ENCODE measurements at regions not wholly inside any gene's neighbourhood (a gene's known extent, or its start where the extent isn't known, plus 50 kb on each side); places are given as distances from the start of the nearest gene placed in this dataset.

GRCh38 chr4:23654791-23655190 is 235.1 kb downstream of the PPARGC1A start:
- no peak for DNase-seq

DNA sequence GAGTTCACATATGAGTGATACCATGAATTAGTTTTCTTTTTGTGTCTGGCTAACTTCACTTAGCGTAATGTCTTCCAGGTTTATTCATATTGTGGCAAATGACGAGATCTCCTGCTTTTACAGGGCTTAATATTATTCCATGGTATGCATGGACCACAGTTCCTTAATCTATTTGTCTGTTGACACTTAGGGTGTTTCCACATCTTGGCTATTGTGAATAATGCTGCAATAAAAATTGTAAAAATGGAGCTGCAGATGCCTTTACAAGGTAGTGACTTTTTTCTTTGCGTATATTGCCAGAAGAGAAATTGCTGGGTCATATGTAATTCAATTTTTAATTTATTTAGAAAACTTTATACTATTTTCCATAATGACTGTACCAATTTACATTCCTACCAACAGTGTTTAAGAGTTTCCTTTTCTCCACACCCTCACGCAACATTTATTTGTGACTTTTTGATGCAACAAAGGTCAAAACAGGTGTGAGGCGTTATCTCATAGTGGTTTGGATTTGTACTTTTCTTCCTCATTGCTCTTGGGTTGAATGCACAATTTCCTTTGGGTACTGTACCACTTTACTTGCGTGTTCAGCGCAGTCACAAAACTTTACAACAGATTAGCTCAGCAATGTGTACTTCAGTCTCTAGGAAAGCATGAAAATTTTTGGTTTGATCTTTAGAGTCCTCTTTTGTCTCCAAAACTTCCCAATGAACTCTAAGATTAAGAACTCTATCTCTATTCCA is 240.8 kb downstream of the PPARGC1A start:
- no peak for DNase-seq

GRCh38 chr4:23635468-23635867 is 254.4 kb downstream of the PPARGC1A start:
- no peak for DNase-seq

GRCh38 chr4:23631255-23631950 is 258.4 kb downstream of the PPARGC1A start:
- no peak for DNase-seq

DNA sequence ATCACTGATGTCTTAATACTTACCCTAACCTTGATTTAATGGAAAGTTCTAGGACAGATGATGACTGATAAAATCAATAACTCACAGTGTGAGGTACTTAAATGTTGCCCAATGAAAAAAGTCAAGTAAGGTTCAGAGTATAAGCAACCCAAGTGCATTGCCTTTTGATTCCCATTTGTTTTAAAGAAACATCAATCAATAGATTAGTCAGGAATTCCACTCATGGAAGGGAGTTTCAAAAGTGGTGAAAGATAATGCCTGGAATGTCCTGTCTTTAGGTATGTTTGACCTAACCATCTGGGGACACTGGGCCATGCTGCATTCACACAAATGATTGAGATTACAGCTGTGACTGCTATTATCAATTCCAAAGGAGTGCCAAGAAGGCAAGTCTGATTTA is 259.7 kb downstream of the PPARGC1A start:
- no peak for DNase-seq

DNA sequence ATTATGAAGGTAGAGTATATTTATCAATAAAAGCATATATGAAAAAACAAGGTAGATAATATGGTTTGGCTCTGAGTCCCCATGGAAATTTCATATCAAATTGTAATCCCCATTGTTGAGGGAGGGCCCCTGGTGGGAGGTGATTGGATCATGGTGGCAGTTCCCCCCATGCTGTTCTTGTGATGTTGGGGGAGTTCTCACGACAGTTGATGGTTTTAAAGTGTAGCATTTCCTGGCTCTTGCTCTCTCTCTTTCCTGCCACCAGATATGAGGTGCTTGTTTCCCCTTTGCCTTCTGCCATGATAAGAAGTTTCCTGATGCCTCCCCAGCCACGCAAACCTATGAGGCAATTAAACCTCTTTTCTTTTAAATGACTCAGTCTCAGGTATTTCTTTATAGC is 260.4 kb downstream of the PPARGC1A start:
- no peak for DNase-seq

DNA sequence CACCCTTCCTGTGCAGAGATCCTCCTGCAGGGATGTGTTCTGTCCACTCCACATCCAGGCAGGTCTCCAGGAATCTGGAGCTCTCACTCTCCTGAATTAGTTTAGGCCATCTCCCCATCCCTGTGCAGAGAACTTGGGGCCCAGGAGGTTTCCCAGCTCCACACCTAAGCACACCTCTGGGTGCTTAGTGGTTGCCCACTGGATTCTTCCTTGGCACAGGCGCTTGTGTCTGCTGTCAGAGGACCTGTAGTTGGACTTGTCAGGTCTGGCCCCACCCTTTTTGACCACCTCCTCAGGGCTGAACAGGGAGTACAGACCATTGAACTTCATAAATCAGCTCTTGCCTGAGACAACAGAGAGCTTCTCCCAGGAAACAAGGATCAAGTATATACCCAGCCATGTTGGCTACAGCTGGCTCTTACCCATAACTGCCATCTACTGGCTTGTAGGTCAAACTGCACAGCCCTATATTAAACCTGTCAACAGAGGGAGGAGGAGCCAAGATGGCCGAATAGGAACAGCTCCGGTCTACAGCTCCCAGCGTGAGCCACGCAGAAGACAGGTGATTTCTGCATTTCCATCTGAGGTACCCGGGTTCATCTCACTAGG is 275.5 kb downstream of the PPARGC1A start:
- DNase-seq = peak in 1 of 2 experiments; percentile 1

DNA sequence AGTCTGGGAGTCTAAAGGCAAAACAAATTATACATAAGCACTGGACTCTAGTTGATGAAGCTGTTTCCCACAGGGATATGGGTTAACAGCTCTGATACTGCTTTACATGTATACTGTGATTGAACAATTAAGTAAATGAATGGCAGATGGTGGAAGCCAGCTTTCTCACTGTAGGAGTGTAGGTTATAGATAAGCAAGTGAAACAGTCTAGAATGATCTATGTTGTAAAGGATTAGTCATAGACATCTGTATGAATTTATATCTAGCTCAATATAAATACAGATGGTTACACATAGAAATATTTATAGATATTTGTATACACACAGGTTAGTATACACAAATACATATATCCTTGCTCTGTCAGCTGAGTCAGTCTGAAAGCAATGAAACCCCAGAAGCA is 276.1 kb downstream of the PPARGC1A start:
- DNase-seq = no peak

DNA sequence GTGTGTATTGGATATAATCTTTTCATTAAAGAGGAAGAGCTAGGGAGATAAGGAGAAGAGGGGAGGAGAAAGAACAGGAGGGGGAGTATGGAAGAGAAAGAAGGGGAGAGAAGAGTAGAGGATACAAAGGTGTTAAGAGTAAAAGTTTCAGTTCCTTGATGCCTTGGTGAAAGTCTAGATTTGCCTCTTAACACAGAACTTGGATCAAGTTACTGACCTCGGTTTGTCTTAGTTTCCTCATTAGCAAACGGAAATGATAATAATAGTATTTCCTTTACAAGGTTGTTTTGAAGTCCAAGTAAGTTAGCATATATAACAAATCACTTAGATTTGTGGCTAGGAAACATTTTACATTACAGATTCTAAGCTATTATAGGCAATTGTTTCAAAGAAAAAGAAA is 287.1 kb downstream of the PPARGC1A start:
- no peak for DNase-seq

DNA sequence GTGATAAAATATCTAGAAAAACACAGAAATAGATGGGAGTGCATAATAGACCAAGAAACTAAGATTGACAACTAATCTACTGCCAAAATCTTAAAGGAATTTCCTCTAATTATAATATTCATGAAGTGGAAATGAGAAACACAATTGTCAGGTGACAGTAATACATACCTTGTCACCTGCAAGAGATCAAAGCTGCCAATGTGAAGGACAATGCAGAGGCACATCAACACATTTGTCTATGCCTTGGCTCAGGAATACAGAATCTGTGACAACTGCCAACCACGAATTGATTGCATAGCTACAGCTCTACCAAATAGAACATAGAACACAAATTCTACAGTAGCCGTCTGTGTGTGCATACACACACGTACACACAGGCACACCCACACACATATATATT is 295.7 kb downstream of the PPARGC1A start:
- DNase-seq = no peak

- DNase-seq = no peak
Measured at GRCh38 chr4:23590431-23590830, 299.4 kb downstream of the PPARGC1A start.

DNA sequence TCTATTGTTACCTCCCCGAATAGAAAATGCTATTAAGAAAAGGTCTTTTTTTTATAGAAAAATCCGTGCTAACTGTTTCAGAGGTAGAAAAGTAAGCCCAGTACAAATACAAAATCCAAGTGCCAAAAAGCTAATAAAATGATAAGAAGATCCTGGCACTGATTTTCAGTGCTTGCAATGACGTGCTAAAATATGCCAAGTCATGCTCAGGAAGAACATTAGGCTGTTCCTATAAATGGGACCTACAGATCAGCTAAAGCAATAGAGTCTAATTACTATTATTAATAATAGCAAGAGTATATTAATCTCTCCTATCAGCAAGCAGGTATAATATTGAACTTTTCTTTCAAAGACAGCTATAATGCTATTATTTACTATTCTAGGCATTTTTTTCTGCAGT is 305.8 kb downstream of the PPARGC1A start:
- DNase-seq = no peak

DNA sequence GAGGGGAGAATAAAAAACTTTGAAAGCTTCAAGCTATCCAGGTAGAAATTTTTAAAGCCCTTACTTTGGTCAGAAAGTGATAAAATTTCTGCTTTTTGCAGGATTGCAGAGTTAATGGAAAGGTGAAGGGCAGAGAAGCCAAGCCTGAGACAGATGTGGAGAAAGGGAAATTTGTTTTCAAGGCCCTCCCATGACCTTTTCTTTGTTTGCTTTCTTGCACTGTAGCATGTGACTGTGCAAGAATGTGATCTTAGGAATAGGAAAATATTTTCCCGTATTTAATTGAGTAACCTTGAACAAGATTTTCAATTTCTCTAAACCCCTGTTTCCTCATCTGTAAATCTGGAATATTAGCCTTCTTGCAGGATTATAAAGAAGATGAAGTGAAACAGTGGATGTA is 307.2 kb downstream of the PPARGC1A start:
- DNase-seq = no peak

DNA sequence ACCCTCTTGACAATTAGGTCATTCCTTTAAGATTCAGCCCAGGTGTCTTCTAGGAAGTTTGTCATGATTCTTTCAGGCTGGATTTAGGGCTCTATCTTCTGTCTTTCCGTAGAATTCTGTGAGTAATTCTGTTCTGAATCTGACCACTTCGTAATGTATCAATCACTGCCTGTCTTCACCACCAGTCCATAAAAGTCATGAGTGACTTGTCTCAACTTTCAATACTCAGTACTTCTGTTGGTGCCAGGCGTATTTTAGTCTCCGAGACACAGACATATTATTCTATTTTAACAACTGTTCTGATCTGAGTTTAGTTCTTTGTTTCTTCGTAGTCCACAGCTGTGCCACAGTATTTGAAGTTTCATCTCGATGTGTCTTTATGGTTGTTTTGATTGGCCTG is 310.7 kb downstream of the PPARGC1A start:
- no peak for DNase-seq

DNA sequence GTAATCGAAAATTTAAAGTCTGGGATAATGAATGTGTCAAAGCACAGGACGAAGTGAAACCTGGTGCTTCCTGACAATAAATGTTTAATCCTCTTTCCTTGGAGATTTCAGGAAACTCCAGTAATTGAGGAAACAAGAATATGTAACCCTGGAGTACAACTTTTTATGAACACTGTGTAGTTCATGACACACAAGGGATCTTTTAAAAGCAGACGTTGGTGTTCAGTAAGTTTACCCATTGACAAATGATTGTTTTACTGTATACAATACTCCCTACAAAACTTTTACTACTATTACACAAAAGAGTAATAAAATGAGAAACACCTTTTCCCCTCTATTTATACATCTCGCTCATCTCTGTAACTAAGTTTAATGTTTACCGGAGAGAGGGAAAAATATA is 312.4 kb downstream of the PPARGC1A start:
- DNase-seq = no peak

DNA sequence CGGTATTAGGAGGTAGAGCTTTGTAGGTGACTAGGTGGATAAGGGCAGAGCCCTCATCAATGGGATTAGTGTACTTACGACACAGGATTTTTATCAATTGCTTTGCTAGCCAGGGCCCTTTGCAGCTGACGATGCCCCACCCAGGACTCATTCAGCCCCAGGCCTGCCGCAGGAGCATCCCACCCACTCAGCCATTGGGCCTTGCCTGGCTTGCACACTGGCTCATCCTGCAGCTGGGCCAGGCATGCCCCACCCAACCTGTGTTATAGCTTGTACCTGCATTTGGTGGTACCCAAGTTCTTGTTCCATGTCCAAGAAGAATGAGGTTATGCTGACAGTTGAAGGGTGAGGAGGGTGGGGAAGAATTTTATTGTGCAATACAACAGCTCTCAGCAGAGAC is 317.5 kb downstream of the PPARGC1A start:
- DNase-seq = no peak

DNA sequence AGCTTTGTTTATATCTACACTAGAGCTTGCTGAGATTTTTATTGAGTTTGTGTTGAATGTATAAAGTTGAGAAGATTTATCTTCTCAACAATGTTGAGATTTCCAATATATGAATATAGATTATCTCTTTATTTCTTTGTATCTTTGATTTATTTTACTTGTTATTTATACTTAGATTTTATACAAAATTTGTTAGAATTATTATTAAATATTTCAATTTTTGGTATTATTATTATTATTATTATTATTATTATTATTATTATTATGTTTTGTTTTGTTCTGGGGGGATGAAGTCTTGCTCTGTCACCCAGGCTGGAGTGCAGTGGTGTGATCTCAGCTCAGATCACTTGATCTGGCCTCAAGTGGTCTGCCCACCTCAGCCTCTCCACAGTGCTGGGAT is 322.5 kb downstream of the PPARGC1A start:
- no peak for DNase-seq

DNA sequence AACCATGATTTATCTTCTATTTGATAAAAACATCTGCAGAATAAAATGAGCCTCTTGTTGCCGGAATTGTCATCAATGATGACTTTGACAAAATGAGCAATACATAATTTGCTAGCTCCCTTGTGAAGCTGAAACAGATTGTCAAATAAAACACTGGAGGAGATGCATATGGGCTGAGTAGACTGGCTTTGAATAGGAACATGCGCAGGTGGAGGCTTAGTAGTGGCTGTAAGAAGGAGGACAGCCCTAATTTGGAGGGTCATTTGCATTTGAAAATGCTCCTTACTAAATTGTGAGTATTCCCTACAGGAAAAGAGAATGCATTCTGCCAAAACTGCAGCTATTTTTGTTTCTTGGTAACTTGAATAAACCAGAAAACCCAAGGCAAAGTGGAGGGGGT is 329.1 kb downstream of the PPARGC1A start:
- no peak for DNase-seq

- no peak for DNase-seq
Measured at GRCh38 chr4:23558101-23558500, 331.7 kb downstream of the PPARGC1A start.

DNA sequence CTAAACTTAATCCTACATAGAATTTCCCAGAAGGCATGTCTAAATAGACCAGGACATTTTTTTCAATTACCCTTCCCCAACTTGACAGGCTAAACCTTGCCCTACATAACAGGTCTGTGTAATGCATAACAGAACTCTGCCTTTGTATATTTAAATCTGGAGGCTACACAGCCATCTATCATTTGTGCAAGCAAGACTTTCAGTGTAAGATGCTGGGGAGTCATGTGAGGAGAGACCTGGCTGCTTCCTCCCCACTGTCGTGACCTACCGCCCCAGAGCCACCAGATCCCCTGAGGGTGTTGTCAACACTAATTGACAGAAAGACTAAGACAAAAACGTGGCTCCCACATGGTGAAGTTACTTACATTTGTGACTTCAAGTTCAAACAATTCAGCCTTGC is 342.2 kb downstream of the PPARGC1A start:
- DNase-seq = no peak

- no peak for DNase-seq
Measured at GRCh38 chr4:23547096-23547495, 342.8 kb downstream of the PPARGC1A start.

GRCh38 chr4:23539969-23540569 is 349.8 kb downstream of the PPARGC1A start:
- DNase-seq = no peak

DNA sequence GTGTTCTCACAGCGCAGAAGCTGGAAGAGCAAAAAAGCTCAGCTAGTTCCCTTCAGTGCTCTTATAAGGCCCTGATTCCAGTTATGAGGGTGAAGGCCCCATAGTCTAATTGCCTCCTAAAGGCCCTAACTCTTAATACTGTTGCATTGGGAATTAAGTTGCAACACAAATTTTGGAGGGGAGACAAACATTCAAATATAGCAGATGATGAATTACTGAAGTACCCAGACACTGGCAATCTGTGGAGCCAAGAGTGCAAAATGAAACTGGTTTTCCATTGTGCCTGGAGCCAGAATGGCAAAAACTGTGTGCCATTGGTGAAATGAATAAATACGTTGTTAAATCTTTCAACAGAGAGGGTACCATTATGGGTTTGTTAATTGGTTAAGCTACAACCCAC is 356.0 kb downstream of the PPARGC1A start:
- no peak for DNase-seq

DNA sequence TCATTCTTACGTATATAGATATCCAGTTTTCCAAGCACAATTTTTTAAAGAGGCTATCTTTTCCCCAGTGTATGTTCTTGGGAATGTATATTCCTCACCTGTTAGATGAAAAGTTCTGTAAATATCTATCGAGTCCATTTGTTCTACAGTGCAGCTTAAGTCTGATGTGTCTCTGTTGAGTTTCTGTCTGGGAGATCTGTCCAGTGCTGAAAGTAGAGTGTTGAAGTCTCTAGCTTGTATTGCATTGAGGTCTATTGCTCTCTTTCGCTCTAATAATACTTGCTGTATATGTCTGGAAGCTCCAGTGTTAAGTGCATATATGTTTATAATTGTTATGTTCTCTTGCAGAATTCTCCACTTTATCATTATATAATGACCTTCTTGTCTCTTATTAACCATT is 373.1 kb downstream of the PPARGC1A start:
- DNase-seq = no peak

Data from SW 1271 (cell line).